ENCODE measurements at regions not wholly inside any gene's neighbourhood (a gene's known extent, or its start where the extent isn't known, plus 50 kb on each side); places are given as distances from the start of the nearest gene placed in this dataset.

- Histone ChIP-seq H3K9me3 (replicated peaks in 1 of 2; ENCODE audit: control insufficient read depth in 1 of 2, insufficient read depth in 1 of 2, low read length in 2 of 2) (peaks cover 14 to 16% of the 10 kb centered on the region in 2 donors), H2AFZ (ENCODE audit: insufficient read depth, low read depth, low read length, poor library complexity, severe bottlenecking) (no peak overlapping the region), H3K9ac (ENCODE audit: insufficient read depth, low read length, poor library complexity, severe bottlenecking) (no peak overlapping the region), H3K27ac (ENCODE audit: low read depth in 1 of 2, low read length in 2 of 2) (no peak overlapping the region), H3K79me2 (ENCODE audit: insufficient read depth, low read length) (no peaks in the 10 kb centered on the region), H3K4me3 (replicated peaks in 1 of 3; ENCODE audit: low read depth in 2 of 3, low read length in 3 of 3) (no peak overlapping the region), H3K4me2 (replicated peaks; ENCODE audit: extremely low read depth, low read length, poor library complexity, severe bottlenecking) (no peak overlapping the region), H3K36me3 (replicated peaks in 1 of 2; ENCODE audit: control insufficient read depth in 1 of 2, insufficient read depth in 2 of 2, low read length in 2 of 2) (no peaks in the 10 kb centered on the region), H3K4me1 (ENCODE audit: control insufficient read depth in 1 of 2, insufficient read depth in 2 of 2, low read length in 2 of 2) (no peaks in the 10 kb centered on the region), H3K27me3 (ENCODE audit: control insufficient read depth in 2 of 2, insufficient read depth in 2 of 2, low read length in 2 of 2) (no peaks in the 10 kb centered on the region), H4K20me1 (ENCODE audit: insufficient read depth, low read length) (no peaks in the 10 kb centered on the region)
- no peak for DNase-seq
- no peak for TF ChIP-seq CTCF (IDR thresholded peaks at IDR 0.05)
- Mint-ChIP-seq H3K4me3 (no peak overlapping the region), H3K27ac (no peak overlapping the region), H3K9me3 (peaks cover 3 to 21% (median 10%) of the 10 kb centered on the region in 7 donors), H3K4me1 (no peaks in the 10 kb centered on the region), H3K27me3 (ENCODE audit: low read depth in 3 of 3) (no peaks in the 10 kb centered on the region), H3K36me3 (no peaks in the 10 kb centered on the region)
- intact Hi-C loops (cut with micrococcal nuclease) = no loop called here
- WGBS (ENCODE audit: insufficient coverage) = 100% methylated on average over 1 of the region's 5 CpGs
These were observed 336.1 kb downstream of the OSR1 start for GRCh38 chr2:19022334-19022733.

- no peak overlapping the region for H2AFZ ChIP-seq (ENCODE audit: insufficient read depth, low read depth, low read length, poor library complexity, severe bottlenecking)
- WGBS (ENCODE audit: insufficient coverage) = 100% methylated on average over 3 of the region's 5 CpGs
These were observed 336.7 kb downstream of the OSR1 start for GRCh38 chr2:19021721-19022120.

More at GRCh38 chr2:19021721-19022120, 336.7 kb downstream of the OSR1 start:
- Mint-ChIP-seq H3K4me1 (no peaks in the 10 kb centered on the region), H3K27ac (no peak overlapping the region), H3K27me3 (ENCODE audit: low read depth in 3 of 3) (no peaks in the 10 kb centered on the region), H3K36me3 (no peaks in the 10 kb centered on the region), H3K4me3 (no peak overlapping the region), H3K9me3 (peaks cover 3 to 22% (median 10%) of the 10 kb centered on the region in 7 donors)
- H3K4me3 ChIP-seq (replicated peaks in 1 of 3; ENCODE audit: low read depth in 2 of 3, low read length in 3 of 3) = no peak overlapping the region
- no peaks in the 10 kb centered on the region for H3K36me3 ChIP-seq (replicated peaks in 1 of 2; ENCODE audit: control insufficient read depth in 1 of 2, insufficient read depth in 2 of 2, low read length in 2 of 2)
- intact Hi-C loops (cut with micrococcal nuclease) = no loop called here
- no peak overlapping the region for H3K27ac ChIP-seq (ENCODE audit: low read depth in 1 of 2, low read length in 2 of 2)
- no peaks in the 10 kb centered on the region for H3K4me1 ChIP-seq (ENCODE audit: control insufficient read depth in 1 of 2, insufficient read depth in 2 of 2, low read length in 2 of 2)
- no peak for TF ChIP-seq CTCF (IDR thresholded peaks at IDR 0.05)
- H3K9me3 ChIP-seq (replicated peaks in 1 of 2; ENCODE audit: control insufficient read depth in 1 of 2, insufficient read depth in 1 of 2, low read length in 2 of 2) = peaks cover 14 to 16% of the 10 kb centered on the region in 2 donors
- H3K27me3 ChIP-seq (ENCODE audit: control insufficient read depth in 2 of 2, insufficient read depth in 2 of 2, low read length in 2 of 2) = no peaks in the 10 kb centered on the region
- H4K20me1 ChIP-seq (ENCODE audit: insufficient read depth, low read length) = no peaks in the 10 kb centered on the region
- no peak for DNase-seq
- no peaks in the 10 kb centered on the region for H3K79me2 ChIP-seq (ENCODE audit: insufficient read depth, low read length)
- no peak overlapping the region for H3K9ac ChIP-seq (ENCODE audit: insufficient read depth, low read length, poor library complexity, severe bottlenecking)
- no peak overlapping the region for H3K4me2 ChIP-seq (replicated peaks; ENCODE audit: extremely low read depth, low read length, poor library complexity, severe bottlenecking)

Data from CD14-positive monocyte (primary cell).